ENCODE measurements at regions not wholly inside any gene's neighbourhood (a gene's known extent, or its start where the extent isn't known, plus 50 kb on each side); places are given as distances from the start of the nearest gene placed in this dataset.

GRCh38 chr6:3625980-3626563 is 125.4 kb downstream of the PXDC1 start:
- no peak for TF ChIP-seq POLR2AphosphoS5 (IDR thresholded peaks at IDR 0.05)
- TF ChIP-seq CTCF (IDR thresholded peaks at IDR 0.05) = no peak

All from prostate gland (tissue), 2 donors.